H1 (cell line): ENCODE measurements at regions not wholly inside any gene's neighbourhood (a gene's known extent, or its start where the extent isn't known, plus 50 kb on each side); places are given as distances from the start of the nearest gene placed in this dataset.

Source experiments
- CTCF ChIA-PET: fragments of 300-600 bp; sonication (Branson Sonifier 250); formaldehyde crosslinking; loops from one replicate; lab custom pipeline; 2021; ENCODE audit not compliant: partially characterized antibody; lab: Charles Lee
- POLR2A ChIA-PET: fragments of 300-600 bp; sonication (Branson Sonifier 250); formaldehyde crosslinking; loops from one replicate; lab custom pipeline; 2021; ENCODE audit warnings: inconsistent platforms; ENCODE audit not compliant: partially characterized antibody; lab: Charles Lee
- DNase-seq, 2 experiments: peaks; one replicate each; pipeline versions ENCODE4 v3.0.0 to v3.0.0-alpha.2; 2010 to 2022; ENCODE audit warnings: low spot score in 2 of 2, low read depth in 1 of 2, mixed read lengths in 1 of 2
- FAIRE-seq: peaks from 2 replicates; lab custom pipeline; 2011; peaks lifted over from hg19 to GRCh38; lab: Jason Lieb, UNC
- H2AFZ ChIP-seq: 2 replicates; pipeline ENCODE4 v1.8.1; 2012; ENCODE audit warnings: low read length, inconsistent platforms
- H2AK5ac ChIP-seq: 2 replicates; pipeline ENCODE4 v1.6.1; 2013; ENCODE audit warnings: low read depth, low read length
- H2BK120ac ChIP-seq: replicated peaks from 2 replicates; pipeline ENCODE3; 2013; ENCODE audit warnings: low read depth, low read length, inconsistent platforms
- H2BK12ac ChIP-seq: 2 replicates; pipeline ENCODE4 v1.6.1; 2013; ENCODE audit warnings: low read depth, low read length
- H2BK15ac ChIP-seq: 2 replicates; pipeline ENCODE4 v1.6.1; 2013; ENCODE audit warnings: low read length
- H2BK20ac ChIP-seq: 2 replicates; pipeline ENCODE4 v1.6.1; 2013; ENCODE audit warnings: low read length
- H2BK5ac ChIP-seq: 2 replicates; pipeline ENCODE4 v1.6.1; 2013; ENCODE audit warnings: low read depth, low read length
- H3K14ac ChIP-seq: 2 replicates; pipeline ENCODE4 v1.6.1; 2013; ENCODE audit warnings: inconsistent platforms; ENCODE audit not compliant: insufficient read length
- H3K18ac ChIP-seq: 2 replicates; pipeline ENCODE4 v1.6.1; 2013; ENCODE audit warnings: low read length; ENCODE audit errors: extremely low read depth
- H3K23ac ChIP-seq: 2 replicates; pipeline ENCODE4 v1.6.1; 2013; ENCODE audit warnings: inconsistent platforms; ENCODE audit not compliant: insufficient read length
- H3K23me2 ChIP-seq: 2 replicates; pipeline ENCODE4 v1.6.1; 2013; ENCODE audit warnings: low read depth, low read length
- H3K27ac ChIP-seq: 2 replicates; pipeline ENCODE4 v1.6.1; 2011; ENCODE audit warnings: low read depth, low read length, inconsistent platforms
- H3K27me3 ChIP-seq, 4 experiments: replicated peaks in 1 of 4; 1 replicate in 1 of 4; 2 replicates in 3 of 4; pipeline versions ENCODE4 v1.6.1 to v1.8.1; 2011 to 2013; ENCODE audit warnings: low read length in 3 of 4, mild to moderate bottlenecking in 3 of 4, inconsistent platforms in 2 of 4, mixed read lengths in 2 of 4, moderate library complexity in 1 of 4; ENCODE audit not compliant: control insufficient read depth in 3 of 4, insufficient read depth in 3 of 4; ENCODE audit errors: extremely low read depth in 1 of 4
- H3K36me3 ChIP-seq, 4 experiments: 2 replicates each; pipeline versions ENCODE4 v1.6.1 to v1.8.1; 2011 to 2013; ENCODE audit warnings: mild to moderate bottlenecking in 4 of 4, low read length in 3 of 4, moderate library complexity in 2 of 4, control low read depth in 1 of 4, inconsistent platforms in 1 of 4; ENCODE audit not compliant: insufficient read depth in 4 of 4, control insufficient read depth in 2 of 4
- H3K4ac ChIP-seq: replicated peaks from 2 replicates; pipeline ENCODE3; 2013; ENCODE audit warnings: low read length, low read depth, mixed read lengths, inconsistent platforms; ENCODE audit not compliant: insufficient read length
- H3K4me1 ChIP-seq, 4 experiments: replicated peaks in 1 of 4; 1 replicate in 1 of 4; 2 replicates in 3 of 4; pipeline versions ENCODE4 v1.6.1 to v1.8.1; 2011 to 2013; ENCODE audit warnings: low read length in 3 of 4, inconsistent platforms in 2 of 4, mixed read lengths in 1 of 4; ENCODE audit not compliant: insufficient read depth in 4 of 4, control insufficient read depth in 3 of 4
- H3K4me2 ChIP-seq, 2 experiments: 2 replicates each; pipeline versions ENCODE4 v1.6.1 to v1.8.1; 2011 to 2013; ENCODE audit warnings: low read depth in 2 of 2, low read length in 2 of 2, control low read depth in 1 of 2, inconsistent platforms in 1 of 2, mild to moderate bottlenecking in 1 of 2; ENCODE audit not compliant: insufficient read depth in 1 of 2
- H3K4me3 ChIP-seq, 4 experiments: fragments of 200-600, 300-600 bp in 1 of 4; sonication (generic), shearing (Covaris generic), sonication (Bioruptor Twin) in 1 of 4; 2 replicates each; pipeline versions ENCODE4 v1.5.1 to v1.8.1; 2011 to 2016; ENCODE audit warnings: low read length in 4 of 4, low read depth in 3 of 4, control low read depth in 2 of 4, inconsistent platforms in 2 of 4, mild to moderate bottlenecking in 2 of 4, mixed read lengths in 1 of 4, moderate library complexity in 1 of 4; ENCODE audit not compliant: insufficient read depth in 2 of 4; ENCODE audit errors: extremely low read depth in 1 of 4
- H3K56ac ChIP-seq: replicated peaks from 2 replicates; pipeline ENCODE3; 2013; ENCODE audit warnings: low read depth, mild to moderate bottlenecking, mixed read lengths, low read length, inconsistent platforms; ENCODE audit not compliant: insufficient read length
- H3K79me1 ChIP-seq: 2 replicates; pipeline ENCODE4 v1.6.1; 2013; ENCODE audit warnings: low read depth, low read length, control low read depth
- H3K79me2 ChIP-seq, 2 experiments: 2 replicates each; pipeline versions ENCODE4 v1.6.1 to v1.8.1; 2012 to 2013; ENCODE audit warnings: low read length in 2 of 2, mild to moderate bottlenecking in 2 of 2, inconsistent platforms in 1 of 2; ENCODE audit not compliant: insufficient read depth in 2 of 2, control insufficient read depth in 1 of 2
- H3K9ac ChIP-seq, 4 experiments: replicated peaks in 1 of 4; 1 replicate in 1 of 4; 2 replicates in 3 of 4; pipeline versions ENCODE4 v1.6.1 to v1.8.1; 2011 to 2013; ENCODE audit warnings: low read depth in 3 of 4, low read length in 3 of 4, control low read depth in 2 of 4, mild to moderate bottlenecking in 2 of 4, moderate library complexity in 2 of 4, inconsistent platforms in 1 of 4; ENCODE audit errors: extremely low read depth in 1 of 4
- H3K9me3 ChIP-seq, 2 experiments: 2 replicates each; pipeline versions ENCODE4 v1.6.1 to v1.8.1; 2012 to 2013; ENCODE audit warnings: mild to moderate bottlenecking in 2 of 2, moderate library complexity in 2 of 2, control low read depth in 1 of 2, inconsistent platforms in 1 of 2, low read depth in 1 of 2, low read length in 1 of 2, mixed read lengths in 1 of 2; ENCODE audit not compliant: insufficient read depth in 2 of 2
- H4K20me1 ChIP-seq, 2 experiments: replicated peaks in 1 of 2; 2 replicates each; pipeline versions ENCODE3 to v1.8.1; 2011 to 2013; ENCODE audit warnings: inconsistent platforms in 2 of 2, low read length in 2 of 2, mild to moderate bottlenecking in 1 of 2; ENCODE audit not compliant: insufficient read depth in 2 of 2, control insufficient read depth in 1 of 2
- H4K5ac ChIP-seq: 2 replicates; pipeline ENCODE4 v1.6.1; 2013; ENCODE audit warnings: low read length, low read depth, mixed read lengths, inconsistent platforms; ENCODE audit not compliant: insufficient read length
- H4K8ac ChIP-seq: 2 replicates; pipeline ENCODE4 v1.8.0; 2013; ENCODE audit warnings: mild to moderate bottlenecking, moderate library complexity, low read length, inconsistent platforms; ENCODE audit not compliant: insufficient read depth; ENCODE audit errors: extremely low read depth
- H4K91ac ChIP-seq: replicated peaks from 2 replicates; pipeline ENCODE3; 2013; ENCODE audit warnings: low read length, mixed read lengths, inconsistent platforms; ENCODE audit not compliant: insufficient read length
- BACH1 ChIP-seq: IDR thresholded peaks from 2 replicates; pipeline ENCODE4 v1.6.1; 2012; ENCODE audit warnings: low read length, improper control_type of control experiment
- CREB1 ChIP-seq: IDR thresholded peaks from 2 replicates; pipeline ENCODE4 v1.6.1; 2012; ENCODE audit warnings: inconsistent platforms
- MAX ChIP-seq: IDR thresholded peaks from 2 replicates; pipeline ENCODE4 v1.6.1; 2012; ENCODE audit warnings: inconsistent platforms
- RNF2 ChIP-seq: fragments of 200-900, 300-1000 bp; sonication (generic); IDR thresholded peaks from 2 replicates; pipeline ENCODE4 v1.7.1; 2016; ENCODE audit warnings: borderline replicate concordance, low read depth, mild to moderate bottlenecking, antibody characterized with exemption, low read length; ENCODE audit not compliant: poor library complexity, severe bottlenecking; ENCODE audit errors: missing control alignments
- TBP ChIP-seq: IDR thresholded peaks from 2 replicates; pipeline ENCODE4 v1.6.1; 2011; ENCODE audit warnings: low read depth, low read length, improper control_type of control experiment
- WGBS, 2 experiments: shearing (Covaris generic) in 1 of 2; methylation state at CpG; one replicate each; pipeline versions ENCODE4 v1.1.6 to v1.1.7; 2013 to 2015; ENCODE audit warnings: low lambda C conversion rate in 2 of 2, mixed read lengths in 2 of 2, inconsistent platforms in 1 of 2, low coverage in 1 of 2, missing lambda C conversion rate in 1 of 2; ENCODE audit not compliant: insufficient replicate concordance in 2 of 2, insufficient coverage in 1 of 2, insufficient read length in 1 of 2; ENCODE audit errors: extremely low coverage in 1 of 2, missing lambda C conversion rate in 1 of 2; 5-methylcytosine and 5-hydroxymethylcytosine counted together

GRCh38 chr13:87535911-87536310 lies 135.3 kb upstream of the SLITRK5 start:
- H3K18ac ChIP-seq: no peak overlapping the region
- no peaks in the 10 kb centered on the region for H3K4me1 ChIP-seq
- 57% methylated on average over 1 of the region's 1 CpG; no CpG with 5 or more reads in 1 of the 2 experiments for WGBS, 2 experiments
- ChIA-PET POLR2A (no interaction called here), CTCF (no interaction called here)
- H3K27ac ChIP-seq: no peak overlapping the region
- H4K20me1 ChIP-seq: no peaks in the 10 kb centered on the region
- H3K79me1 ChIP-seq: no peaks in the 10 kb centered on the region
- no peak overlapping the region for H4K8ac ChIP-seq
- no peak overlapping the region for H3K14ac ChIP-seq
- H4K5ac ChIP-seq: no peak overlapping the region
- H3K27me3 ChIP-seq: no peaks in the 10 kb centered on the region
- no peak overlapping the region for H4K91ac ChIP-seq
- H2AFZ ChIP-seq: no peak overlapping the region
- H3K9ac ChIP-seq: no peak overlapping the region
- H2AK5ac ChIP-seq: no peak overlapping the region
- no peaks in the 10 kb centered on the region for H3K9me3 ChIP-seq
- no peak overlapping the region for H2BK5ac ChIP-seq
- no peak overlapping the region for H2BK20ac ChIP-seq
- H2BK120ac ChIP-seq: no peak overlapping the region
- no peak for FAIRE-seq
- H3K4me3 ChIP-seq: no peak overlapping the region
- DNase-seq: no peak
- no peak overlapping the region for H2BK12ac ChIP-seq
- no peaks in the 10 kb centered on the region for H3K79me2 ChIP-seq
- no peak overlapping the region for H3K4ac ChIP-seq
- no peaks in the 10 kb centered on the region for H3K23me2 ChIP-seq
- no peak overlapping the region for H3K4me2 ChIP-seq
- no peak overlapping the region for H2BK15ac ChIP-seq
- H3K23ac ChIP-seq: no peak overlapping the region
- H3K36me3 ChIP-seq: no peaks in the 10 kb centered on the region
- H3K56ac ChIP-seq: no peak overlapping the region
- TF ChIP-seq BACH1 (no peak), TBP (no peak), MAX (no peak), CREB1 (no peak), RNF2 (no peak)
